Endothelial cell of umbilical vein (primary cell): ENCODE measurements at regions not wholly inside any gene's neighbourhood (a gene's known extent, or its start where the extent isn't known, plus 50 kb on each side); places are given as distances from the start of the nearest gene placed in this dataset.

Source experiments
- BruUV-seq: library from RNA; stranded (reverse); fragments of 400-500 nt; replicated peaks from 2 replicates; lab custom pipeline; 2021; lab: Mats Ljungman, UMichigan
- CTCF ChIA-PET: fragments of 300-600, 350-600 bp; sonication (Branson Sonifier 250); formaldehyde crosslinking; loops from one replicate; lab custom pipeline; 2021; ENCODE audit warnings: antibody characterized with exemption, inconsistent platforms; lab: Charles Lee
- POLR2A ChIA-PET: fragments of 300-600, 350-600 bp; sonication (Branson Sonifier 250); formaldehyde crosslinking; loops from one replicate; lab custom pipeline; 2021; ENCODE audit warnings: antibody characterized with exemption, inconsistent platforms; lab: Charles Lee
- DNase-seq: peaks from one replicate; pipeline ENCODE4 v3.0.0-alpha.2; 2011; ENCODE audit warnings: low read depth, low spot score
- FAIRE-seq: peaks from 2 replicates; lab custom pipeline; 2011; peaks lifted over from hg19 to GRCh38; lab: Jason Lieb, UNC
- H2AFZ ChIP-seq: 2 replicates; pipeline ENCODE4 v1.6.0; 2012; ENCODE audit warnings: low read depth, low read length, control low read depth, inconsistent platforms
- H3K27ac ChIP-seq: 2 replicates; pipeline ENCODE4 v1.5.1; 2011; ENCODE audit warnings: low read depth, mild to moderate bottlenecking, control low read depth, low read length, moderate library complexity; ENCODE audit not compliant: insufficient read depth
- H3K27me3 ChIP-seq, 2 experiments: 2 replicates each; pipeline versions ENCODE4 v1.6.0 to v1.6.1; 2011; ENCODE audit warnings: low read length in 2 of 2, mixed read lengths in 1 of 2; ENCODE audit not compliant: control insufficient read depth in 2 of 2, insufficient read depth in 2 of 2
- H3K36me3 ChIP-seq, 2 experiments: 2 replicates in 1 of 2; 3 replicates in 1 of 2; pipeline ENCODE4 v1.5.1; 2011; ENCODE audit warnings: low read length in 2 of 2, mild to moderate bottlenecking in 1 of 2, moderate library complexity in 1 of 2; ENCODE audit not compliant: control insufficient read depth in 2 of 2, insufficient read depth in 2 of 2; ENCODE audit errors: extremely low read depth in 1 of 2
- H3K4me1 ChIP-seq: 3 replicates; pipeline ENCODE4 v1.5.1; 2011; ENCODE audit warnings: mild to moderate bottlenecking, low read length; ENCODE audit not compliant: control insufficient read depth, insufficient read depth; ENCODE audit errors: extremely low read depth
- H3K4me2 ChIP-seq: 2 replicates; pipeline ENCODE4 v1.6.1; 2011; ENCODE audit warnings: low read length, control low read depth, mixed read lengths; ENCODE audit not compliant: insufficient read depth
- H3K4me3 ChIP-seq, 3 experiments: fragments of 200-600 bp in 1 of 3; sonication (generic), shearing (Covaris generic) in 1 of 3; replicated peaks in 1 of 3; 2 replicates each; pipeline ENCODE4 v1.5.1; 2011 to 2016; ENCODE audit warnings: control low read depth in 3 of 3, low read length in 3 of 3, mild to moderate bottlenecking in 2 of 3, inconsistent platforms in 1 of 3, low read depth in 1 of 3, moderate library complexity in 1 of 3; ENCODE audit not compliant: insufficient read depth in 1 of 3
- H3K79me2 ChIP-seq: 2 replicates; pipeline ENCODE4 v1.6.0; 2012; ENCODE audit warnings: low read length, inconsistent platforms; ENCODE audit not compliant: control insufficient read depth, insufficient read depth
- H3K9ac ChIP-seq: replicated peaks from 2 replicates; pipeline ENCODE3; 2011; ENCODE audit warnings: low read length, control low read depth; ENCODE audit not compliant: insufficient read depth; ENCODE audit errors: extremely low read depth
- H3K9me1 ChIP-seq: replicated peaks from 3 replicates; pipeline ENCODE4 v1.6.0; 2011; ENCODE audit warnings: mild to moderate bottlenecking, low read length; ENCODE audit not compliant: control insufficient read depth, insufficient read depth; ENCODE audit errors: extremely low read depth
- H3K9me3 ChIP-seq: replicated peaks from 2 replicates; pipeline ENCODE4 v1.5.1; 2012; ENCODE audit warnings: low read length, inconsistent platforms; ENCODE audit not compliant: control insufficient read depth, insufficient read depth
- H4K20me1 ChIP-seq: replicated peaks from 2 replicates; pipeline ENCODE3; 2011; ENCODE audit warnings: mild to moderate bottlenecking, low read length; ENCODE audit not compliant: control insufficient read depth, insufficient read depth; ENCODE audit errors: extremely low read depth
- CTCF ChIP-seq, 2 donors: IDR thresholded peaks; 1 replicate in 1 of 2; 2 replicates in 1 of 2; pipeline ENCODE4 v1.5.1; 2011; ENCODE audit warnings: low read length in 2 of 2, mild to moderate bottlenecking in 2 of 2, moderate library complexity in 2 of 2, control low read depth in 1 of 2, inconsistent platforms in 1 of 2, low read depth in 1 of 2; ENCODE audit not compliant: insufficient read depth in 1 of 2; ENCODE audit errors: extremely low read depth in 1 of 2
- EZH2 ChIP-seq: IDR thresholded peaks from 2 replicates; pipeline ENCODE4 v1.6.1; 2012; ENCODE audit warnings: borderline replicate concordance, low read depth, mild to moderate bottlenecking, moderate library complexity, low read length, inconsistent platforms; ENCODE audit not compliant: severe bottlenecking
- FOS ChIP-seq: IDR thresholded peaks from 2 replicates; pipeline ENCODE4 v1.6.1; 2011; ENCODE audit warnings: mild to moderate bottlenecking, low read length, moderate library complexity, borderline replicate concordance; ENCODE audit not compliant: insufficient read depth
- GATA2 ChIP-seq: IDR thresholded peaks from 2 replicates; pipeline ENCODE4 v1.7.0; 2011; ENCODE audit warnings: low read depth, mild to moderate bottlenecking, moderate library complexity, mixed read lengths, low read length; ENCODE audit not compliant: insufficient read length, insufficient read depth
- JUN ChIP-seq: IDR thresholded peaks from 2 replicates; pipeline ENCODE4 v1.6.1; 2011; ENCODE audit warnings: borderline replicate concordance, low read depth; ENCODE audit not compliant: insufficient read length, insufficient read depth
- MAX ChIP-seq: IDR thresholded peaks from 2 replicates; pipeline ENCODE4 v1.6.1; 2011; ENCODE audit not compliant: insufficient read depth, insufficient read length
- MYC ChIP-seq: IDR thresholded peaks from one replicate; pipeline ENCODE4 v1.6.1; 2011; ENCODE audit warnings: mild to moderate bottlenecking, low read depth, low read length
- POLR2A ChIP-seq: IDR thresholded peaks from 2 replicates; pipeline ENCODE4 v1.6.1; 2012; ENCODE audit warnings: low read depth, mild to moderate bottlenecking, control low read depth, low read length
- POLR2AphosphoS5 ChIP-seq: IDR thresholded peaks from 2 replicates; pipeline ENCODE4 v1.6.1; 2012; ENCODE audit warnings: low read depth, mild to moderate bottlenecking, control low read depth, low read length, moderate library complexity; ENCODE audit not compliant: insufficient read depth
- dilution Hi-C: fragments of 300-500 bp; cut with MboI; formaldehyde crosslinking; loops from one replicate; pipeline ENCODE4 v1.15.0; 2019; ENCODE audit warnings: low sequenced_read_pairs; ENCODE audit not compliant: extremely low pct_ligation_motif_present
- intact Hi-C: fragments of 100-400 bp; cut with micrococcal nuclease; formaldehyde crosslinking; loops from one replicate; pipeline ENCODE4 v1.10.0; 2022

DNA sequence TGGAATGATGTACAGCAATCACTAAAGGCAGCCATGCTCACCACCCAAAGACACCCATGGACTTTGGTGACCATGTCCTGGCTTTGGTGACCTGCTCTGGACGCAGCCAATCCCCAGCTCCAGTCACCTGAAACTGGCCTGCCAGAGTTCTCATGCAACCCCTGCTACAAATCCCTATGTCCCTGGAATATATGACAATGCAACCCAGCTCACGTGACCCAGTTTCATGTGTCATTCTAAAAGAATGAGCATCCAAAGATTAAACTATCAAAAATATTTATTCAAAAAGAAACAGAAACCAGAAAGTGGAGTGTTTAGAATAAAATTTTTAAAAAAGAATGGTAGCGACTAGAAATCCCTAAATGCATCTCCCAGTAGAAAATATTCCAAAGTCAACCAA is 203.3 kb upstream of the IRS2 start:
- no peak for FAIRE-seq
- no peak overlapping the region for H3K4me2 ChIP-seq
- POLR2A ChIA-PET = no interaction called here

More for the DNA sequence above, 203.3 kb upstream of the IRS2 start:
- CTCF ChIA-PET = no interaction called here
- DNase-seq = no peak
- H3K9me3 ChIP-seq = no peaks in the 10 kb centered on the region
- no peak overlapping the region for H2AFZ ChIP-seq
- no peaks in the 10 kb centered on the region for H4K20me1 ChIP-seq
- no peak for TF ChIP-seq POLR2AphosphoS5
- TF ChIP-seq MAX = no peak
- no peak for TF ChIP-seq GATA2
- no peak for TF ChIP-seq CTCF (IDR thresholded peaks at IDR 0.05; ENCODE audit: extremely low read depth in 1 of 2, insufficient read depth in 1 of 2, low read depth in 1 of 2, low read length in 2 of 2)
- TF ChIP-seq JUN = no peak
- no peak for TF ChIP-seq MYC
- TF ChIP-seq POLR2A = no peak
- TF ChIP-seq FOS = no peak
- TF ChIP-seq EZH2 = no peak
- no peak overlapping the region for H3K9ac ChIP-seq
- dilution Hi-C loops = no loop called here
- H3K9me1 ChIP-seq = no peaks in the 10 kb centered on the region
- no peaks in the 10 kb centered on the region for H3K79me2 ChIP-seq
- no peak overlapping the region for H3K4me3 ChIP-seq
- H3K4me1 ChIP-seq = no peaks in the 10 kb centered on the region
- intact Hi-C loops = no loop called here
- no peaks in the 10 kb centered on the region for H3K36me3 ChIP-seq
- BruUV-seq = no TSS peak
- H3K27ac ChIP-seq = no peak overlapping the region
- no peaks in the 10 kb centered on the region for H3K27me3 ChIP-seq
